Panc1 (cell line): ENCODE measurements at regions not wholly inside any gene's neighbourhood (a gene's known extent, or its start where the extent isn't known, plus 50 kb on each side); places are given as distances from the start of the nearest gene placed in this dataset.

ENCODE experiments used
- ATAC-seq: fragments of 200-7000 bp; cut with Tn5 transposase; 2 replicates; pipeline ENCODE4 v1.9.1; 2020; ENCODE audit warnings: mild to moderate bottlenecking, moderate library complexity
- BruUV-seq: library from RNA; stranded (reverse); fragments of 400-500 nt; replicated peaks from 2 replicates; lab custom pipeline; 2021; lab: Mats Ljungman, UMichigan
- CTCF ChIA-PET: fragments of 300-600 bp; sonication (Branson Sonifier 250); formaldehyde crosslinking; loops from one replicate; lab custom pipeline; 2022; ENCODE audit warnings: antibody characterized with exemption; lab: Charles Lee
- POLR2A ChIA-PET: fragments of 300-600 bp; sonication (Branson Sonifier 250); formaldehyde crosslinking; loops from one replicate; lab custom pipeline; 2022; ENCODE audit warnings: antibody characterized with exemption; lab: Charles Lee
- DNase-seq: peaks from one replicate; pipeline ENCODE4 v3.0.0-alpha.2; 2010; ENCODE audit warnings: low read depth, low spot score
- H3K27ac ChIP-seq: 2 replicates; pipeline ENCODE4 v1.5.1; 2011; ENCODE audit warnings: mild to moderate bottlenecking, low read length, inconsistent platforms
- H3K27me3 ChIP-seq: fragments of 200-500 bp; sonication (Bioruptor generic); 2 replicates; pipeline ENCODE4 v1.6.0; 2014; ENCODE audit warnings: low read length, inconsistent platforms; ENCODE audit not compliant: control insufficient read depth, insufficient read depth
- H3K36me3 ChIP-seq: fragments of 200-500 bp; sonication (Bioruptor generic); 2 replicates; pipeline ENCODE4 v1.5.1; 2014; ENCODE audit warnings: inconsistent platforms, mild to moderate bottlenecking, low read length, moderate library complexity; ENCODE audit not compliant: control insufficient read depth, insufficient read depth
- H3K4me1 ChIP-seq: 2 replicates; pipeline ENCODE4 v1.5.1; 2011; ENCODE audit warnings: inconsistent platforms, mild to moderate bottlenecking, low read length, moderate library complexity; ENCODE audit not compliant: control insufficient read depth, insufficient read depth
- H3K4me3 ChIP-seq, 2 experiments: 2 replicates each; pipeline ENCODE4 v1.5.1; 2011 to 2012; ENCODE audit warnings: low read depth in 2 of 2, low read length in 2 of 2, mild to moderate bottlenecking in 2 of 2, inconsistent platforms in 1 of 2, moderate library complexity in 1 of 2
- H3K9me3 ChIP-seq: fragments of 200-500 bp; sonication (Bioruptor generic); 2 replicates; pipeline ENCODE4 v1.5.1; 2014; ENCODE audit warnings: low read depth, mild to moderate bottlenecking, inconsistent platforms, low read length, moderate library complexity; ENCODE audit not compliant: control insufficient read depth, insufficient read depth
- POLR2AphosphoS5 ChIP-seq: IDR thresholded peaks from 2 replicates; pipeline ENCODE4 v1.6.1; 2012; ENCODE audit warnings: mild to moderate bottlenecking, low read depth, low read length, moderate library complexity
- SIN3A ChIP-seq: IDR thresholded peaks from 2 replicates; pipeline ENCODE4 v1.6.1; 2012; ENCODE audit warnings: low read depth, mild to moderate bottlenecking, low read length, moderate library complexity, borderline replicate concordance; ENCODE audit not compliant: insufficient read depth
- TCF7L2 ChIP-seq: IDR thresholded peaks from 2 replicates; pipeline ENCODE4 v1.6.1; 2011; ENCODE audit warnings: mild to moderate bottlenecking, low read depth, low read length, inconsistent platforms
- in situ Hi-C: cut with HindIII; loops from 2 replicates; pipeline ENCODE4 v1.10.0; 2016; ENCODE audit warnings: low sequenced_read_pairs, low pct_unique_long_range_greater_than_20kb
- intact Hi-C: fragments of 100-400 bp; cut with micrococcal nuclease; formaldehyde crosslinking; loops from one replicate; pipeline ENCODE4 v1.10.0; 2022; ENCODE audit not compliant: unreplicated experiment
- TF ChIP-seq, protein P1 (sequence below), 2 experiments: IDR thresholded peaks; 2 replicates each; pipeline ENCODE4 v1.6.1; 2011 to 2012; ENCODE audit warnings: low read depth in 2 of 2, control low read depth in 1 of 2, low read length in 1 of 2, mild to moderate bottlenecking in 1 of 2, moderate library complexity in 1 of 2; ENCODE audit not compliant: insufficient read depth in 1 of 2
- TF ChIP-seq, protein P2 (sequence below): fragments of 450-650 bp; IDR thresholded peaks from 2 replicates; pipeline ENCODE4 v1.5.1; 2017; ENCODE audit warnings: mild to moderate bottlenecking

DNA sequence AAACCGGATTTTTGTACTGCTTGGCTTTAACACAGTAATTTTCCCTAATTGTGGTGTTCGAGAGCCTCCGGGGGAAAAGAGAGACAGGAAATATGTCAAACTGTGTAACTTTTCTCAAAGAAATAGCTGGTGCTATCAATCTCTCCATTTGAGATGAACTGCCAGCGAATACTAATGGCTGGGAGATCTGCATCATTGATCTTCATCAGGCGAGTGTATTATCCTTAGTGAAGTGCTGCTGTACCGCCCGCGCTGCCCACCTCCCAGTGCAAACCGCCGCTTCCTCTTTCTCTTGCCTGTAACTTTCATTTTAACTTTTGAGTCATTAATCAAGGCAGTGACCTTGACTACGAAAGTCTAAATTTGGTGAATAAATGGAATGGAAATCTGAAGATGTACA, 246.1 kb upstream of the ST6GAL2 start:
- H3K4me3 ChIP-seq, result no peak overlapping the region
- H3K4me1 ChIP-seq, result no peaks in the 10 kb centered on the region
- ATAC-seq, result no peak
- ChIA-PET CTCF (no interaction called here), POLR2A (no interaction called here)
- H3K27me3 ChIP-seq, result no peaks in the 10 kb centered on the region; the same call in 1 of the 2 replicates
- no peak for DNase-seq
- intact Hi-C loops, result no loop called here
- H3K9me3 ChIP-seq, result no peaks in the 10 kb centered on the region
- H3K36me3 ChIP-seq, result no peaks in the 10 kb centered on the region
- in situ Hi-C loops, result no loop called here
- BruUV-seq, result no TSS peak
- TF ChIP-seq, protein P1, sequence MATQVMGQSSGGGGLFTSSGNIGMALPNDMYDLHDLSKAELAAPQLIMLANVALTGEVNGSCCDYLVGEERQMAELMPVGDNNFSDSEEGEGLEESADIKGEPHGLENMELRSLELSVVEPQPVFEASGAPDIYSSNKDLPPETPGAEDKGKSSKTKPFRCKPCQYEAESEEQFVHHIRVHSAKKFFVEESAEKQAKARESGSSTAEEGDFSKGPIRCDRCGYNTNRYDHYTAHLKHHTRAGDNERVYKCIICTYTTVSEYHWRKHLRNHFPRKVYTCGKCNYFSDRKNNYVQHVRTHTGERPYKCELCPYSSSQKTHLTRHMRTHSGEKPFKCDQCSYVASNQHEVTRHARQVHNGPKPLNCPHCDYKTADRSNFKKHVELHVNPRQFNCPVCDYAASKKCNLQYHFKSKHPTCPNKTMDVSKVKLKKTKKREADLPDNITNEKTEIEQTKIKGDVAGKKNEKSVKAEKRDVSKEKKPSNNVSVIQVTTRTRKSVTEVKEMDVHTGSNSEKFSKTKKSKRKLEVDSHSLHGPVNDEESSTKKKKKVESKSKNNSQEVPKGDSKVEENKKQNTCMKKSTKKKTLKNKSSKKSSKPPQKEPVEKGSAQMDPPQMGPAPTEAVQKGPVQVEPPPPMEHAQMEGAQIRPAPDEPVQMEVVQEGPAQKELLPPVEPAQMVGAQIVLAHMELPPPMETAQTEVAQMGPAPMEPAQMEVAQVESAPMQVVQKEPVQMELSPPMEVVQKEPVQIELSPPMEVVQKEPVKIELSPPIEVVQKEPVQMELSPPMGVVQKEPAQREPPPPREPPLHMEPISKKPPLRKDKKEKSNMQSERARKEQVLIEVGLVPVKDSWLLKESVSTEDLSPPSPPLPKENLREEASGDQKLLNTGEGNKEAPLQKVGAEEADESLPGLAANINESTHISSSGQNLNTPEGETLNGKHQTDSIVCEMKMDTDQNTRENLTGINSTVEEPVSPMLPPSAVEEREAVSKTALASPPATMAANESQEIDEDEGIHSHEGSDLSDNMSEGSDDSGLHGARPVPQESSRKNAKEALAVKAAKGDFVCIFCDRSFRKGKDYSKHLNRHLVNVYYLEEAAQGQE (IDR thresholded peaks at IDR 0.05; ENCODE audit: insufficient read depth in 1 of 2, low read depth in 2 of 2, low read length in 1 of 2), result no peak
- TF ChIP-seq SIN3A, result no peak
- no peak for TF ChIP-seq TCF7L2
- TF ChIP-seq, protein P2, sequence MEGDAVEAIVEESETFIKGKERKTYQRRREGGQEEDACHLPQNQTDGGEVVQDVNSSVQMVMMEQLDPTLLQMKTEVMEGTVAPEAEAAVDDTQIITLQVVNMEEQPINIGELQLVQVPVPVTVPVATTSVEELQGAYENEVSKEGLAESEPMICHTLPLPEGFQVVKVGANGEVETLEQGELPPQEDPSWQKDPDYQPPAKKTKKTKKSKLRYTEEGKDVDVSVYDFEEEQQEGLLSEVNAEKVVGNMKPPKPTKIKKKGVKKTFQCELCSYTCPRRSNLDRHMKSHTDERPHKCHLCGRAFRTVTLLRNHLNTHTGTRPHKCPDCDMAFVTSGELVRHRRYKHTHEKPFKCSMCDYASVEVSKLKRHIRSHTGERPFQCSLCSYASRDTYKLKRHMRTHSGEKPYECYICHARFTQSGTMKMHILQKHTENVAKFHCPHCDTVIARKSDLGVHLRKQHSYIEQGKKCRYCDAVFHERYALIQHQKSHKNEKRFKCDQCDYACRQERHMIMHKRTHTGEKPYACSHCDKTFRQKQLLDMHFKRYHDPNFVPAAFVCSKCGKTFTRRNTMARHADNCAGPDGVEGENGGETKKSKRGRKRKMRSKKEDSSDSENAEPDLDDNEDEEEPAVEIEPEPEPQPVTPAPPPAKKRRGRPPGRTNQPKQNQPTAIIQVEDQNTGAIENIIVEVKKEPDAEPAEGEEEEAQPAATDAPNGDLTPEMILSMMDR, result no peak
- no peak for TF ChIP-seq POLR2AphosphoS5
- H3K27ac ChIP-seq, result no peak overlapping the region

DNA sequence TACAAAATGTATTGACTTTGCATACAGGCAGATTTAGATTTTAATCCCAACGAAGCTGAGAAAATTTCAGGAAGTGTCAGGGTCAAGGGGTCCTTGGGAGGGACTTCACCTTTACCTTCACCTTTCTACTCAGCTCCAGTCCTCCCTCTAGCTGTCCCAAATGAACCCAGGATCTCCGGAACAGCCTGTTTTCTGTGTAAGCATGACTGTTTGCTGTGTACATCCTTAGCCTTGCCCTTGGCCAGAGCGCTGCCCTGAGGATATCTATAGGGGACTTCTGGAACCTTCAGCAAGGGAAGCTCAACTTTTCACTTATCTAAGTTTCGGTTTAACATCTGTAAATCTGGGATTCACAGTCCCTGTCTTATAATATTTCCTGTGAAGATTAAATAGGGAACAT, 246.8 kb upstream of the ST6GAL2 start:
- no peaks in the 10 kb centered on the region for H3K4me1 ChIP-seq
- ATAC-seq (no peak), DNase-seq (no peak)
- ChIA-PET POLR2A (no interaction called here), CTCF (no interaction called here)
- H3K27me3 ChIP-seq, result no peaks in the 10 kb centered on the region; the same call in 1 of the 2 replicates
- H3K9me3 ChIP-seq, result no peaks in the 10 kb centered on the region
- TF ChIP-seq, protein P1 (IDR thresholded peaks at IDR 0.05; ENCODE audit: insufficient read depth in 1 of 2, low read depth in 2 of 2, low read length in 1 of 2), result no peak
- TF ChIP-seq SIN3A, result no peak
- TF ChIP-seq, protein P2, result no peak
- no peak overlapping the region for H3K27ac ChIP-seq
- H3K36me3 ChIP-seq, result no peaks in the 10 kb centered on the region
- no peak overlapping the region for H3K4me3 ChIP-seq
- intact Hi-C loops (no loop called here), in situ Hi-C loops (no loop called here)
- BruUV-seq, result no TSS peak
